H1 (cell line): ENCODE measurements at regions not wholly inside any gene's neighbourhood (a gene's known extent, or its start where the extent isn't known, plus 50 kb on each side); places are given as distances from the start of the nearest gene placed in this dataset.
"Not testable (repeated sequence)": the region's sequence is repeated elsewhere in the genome, so short reads cannot be mapped to it uniquely, and the experiment has no call there.

Experiments used
- CTCF ChIA-PET: fragments of 300-600 bp; sonication (Branson Sonifier 250); formaldehyde crosslinking; loops from one replicate; lab custom pipeline; 2021; ENCODE audit not compliant: partially characterized antibody; lab: Charles Lee
- POLR2A ChIA-PET: fragments of 300-600 bp; sonication (Branson Sonifier 250); formaldehyde crosslinking; loops from one replicate; lab custom pipeline; 2021; ENCODE audit warnings: inconsistent platforms; ENCODE audit not compliant: partially characterized antibody; lab: Charles Lee
- DNase-seq, 2 experiments: peaks; one replicate each; pipeline versions ENCODE4 v3.0.0 to v3.0.0-alpha.2; 2010 to 2022; ENCODE audit warnings: low spot score in 2 of 2, low read depth in 1 of 2, mixed read lengths in 1 of 2
- FAIRE-seq: peaks from 2 replicates; lab custom pipeline; 2011; peaks lifted over from hg19 to GRCh38; lab: Jason Lieb, UNC
- H2AFZ ChIP-seq: 2 replicates; pipeline ENCODE4 v1.8.1; 2012; ENCODE audit warnings: low read length, inconsistent platforms
- H2AK5ac ChIP-seq: 2 replicates; pipeline ENCODE4 v1.6.1; 2013; ENCODE audit warnings: low read depth, low read length
- H2BK120ac ChIP-seq: replicated peaks from 2 replicates; pipeline ENCODE3; 2013; ENCODE audit warnings: low read depth, low read length, inconsistent platforms
- H2BK12ac ChIP-seq: 2 replicates; pipeline ENCODE4 v1.6.1; 2013; ENCODE audit warnings: low read depth, low read length
- H2BK15ac ChIP-seq: 2 replicates; pipeline ENCODE4 v1.6.1; 2013; ENCODE audit warnings: low read length
- H2BK20ac ChIP-seq: 2 replicates; pipeline ENCODE4 v1.6.1; 2013; ENCODE audit warnings: low read length
- H2BK5ac ChIP-seq: 2 replicates; pipeline ENCODE4 v1.6.1; 2013; ENCODE audit warnings: low read depth, low read length
- H3K14ac ChIP-seq: 2 replicates; pipeline ENCODE4 v1.6.1; 2013; ENCODE audit warnings: inconsistent platforms; ENCODE audit not compliant: insufficient read length
- H3K18ac ChIP-seq: 2 replicates; pipeline ENCODE4 v1.6.1; 2013; ENCODE audit warnings: low read length; ENCODE audit errors: extremely low read depth
- H3K23ac ChIP-seq: 2 replicates; pipeline ENCODE4 v1.6.1; 2013; ENCODE audit warnings: inconsistent platforms; ENCODE audit not compliant: insufficient read length
- H3K23me2 ChIP-seq: 2 replicates; pipeline ENCODE4 v1.6.1; 2013; ENCODE audit warnings: low read depth, low read length
- H3K27ac ChIP-seq: 2 replicates; pipeline ENCODE4 v1.6.1; 2011; ENCODE audit warnings: low read depth, low read length, inconsistent platforms
- H3K27me3 ChIP-seq, 4 experiments: replicated peaks in 1 of 4; 1 replicate in 1 of 4; 2 replicates in 3 of 4; pipeline versions ENCODE4 v1.6.1 to v1.8.1; 2011 to 2013; ENCODE audit warnings: low read length in 3 of 4, mild to moderate bottlenecking in 3 of 4, inconsistent platforms in 2 of 4, mixed read lengths in 2 of 4, moderate library complexity in 1 of 4; ENCODE audit not compliant: control insufficient read depth in 3 of 4, insufficient read depth in 3 of 4; ENCODE audit errors: extremely low read depth in 1 of 4
- H3K36me3 ChIP-seq, 4 experiments: 2 replicates each; pipeline versions ENCODE4 v1.6.1 to v1.8.1; 2011 to 2013; ENCODE audit warnings: mild to moderate bottlenecking in 4 of 4, low read length in 3 of 4, moderate library complexity in 2 of 4, control low read depth in 1 of 4, inconsistent platforms in 1 of 4; ENCODE audit not compliant: insufficient read depth in 4 of 4, control insufficient read depth in 2 of 4
- H3K4ac ChIP-seq: replicated peaks from 2 replicates; pipeline ENCODE3; 2013; ENCODE audit warnings: low read length, low read depth, mixed read lengths, inconsistent platforms; ENCODE audit not compliant: insufficient read length
- H3K4me1 ChIP-seq, 4 experiments: replicated peaks in 1 of 4; 1 replicate in 1 of 4; 2 replicates in 3 of 4; pipeline versions ENCODE4 v1.6.1 to v1.8.1; 2011 to 2013; ENCODE audit warnings: low read length in 3 of 4, inconsistent platforms in 2 of 4, mixed read lengths in 1 of 4; ENCODE audit not compliant: insufficient read depth in 4 of 4, control insufficient read depth in 3 of 4
- H3K4me2 ChIP-seq, 2 experiments: 2 replicates each; pipeline versions ENCODE4 v1.6.1 to v1.8.1; 2011 to 2013; ENCODE audit warnings: low read depth in 2 of 2, low read length in 2 of 2, control low read depth in 1 of 2, inconsistent platforms in 1 of 2, mild to moderate bottlenecking in 1 of 2; ENCODE audit not compliant: insufficient read depth in 1 of 2
- H3K4me3 ChIP-seq, 4 experiments: fragments of 200-600, 300-600 bp in 1 of 4; sonication (generic), shearing (Covaris generic), sonication (Bioruptor Twin) in 1 of 4; 2 replicates each; pipeline versions ENCODE4 v1.5.1 to v1.8.1; 2011 to 2016; ENCODE audit warnings: low read length in 4 of 4, low read depth in 3 of 4, control low read depth in 2 of 4, inconsistent platforms in 2 of 4, mild to moderate bottlenecking in 2 of 4, mixed read lengths in 1 of 4, moderate library complexity in 1 of 4; ENCODE audit not compliant: insufficient read depth in 2 of 4; ENCODE audit errors: extremely low read depth in 1 of 4
- H3K56ac ChIP-seq: replicated peaks from 2 replicates; pipeline ENCODE3; 2013; ENCODE audit warnings: low read depth, mild to moderate bottlenecking, mixed read lengths, low read length, inconsistent platforms; ENCODE audit not compliant: insufficient read length
- H3K79me1 ChIP-seq: 2 replicates; pipeline ENCODE4 v1.6.1; 2013; ENCODE audit warnings: low read depth, low read length, control low read depth
- H3K79me2 ChIP-seq, 2 experiments: 2 replicates each; pipeline versions ENCODE4 v1.6.1 to v1.8.1; 2012 to 2013; ENCODE audit warnings: low read length in 2 of 2, mild to moderate bottlenecking in 2 of 2, inconsistent platforms in 1 of 2; ENCODE audit not compliant: insufficient read depth in 2 of 2, control insufficient read depth in 1 of 2
- H3K9ac ChIP-seq, 4 experiments: replicated peaks in 1 of 4; 1 replicate in 1 of 4; 2 replicates in 3 of 4; pipeline versions ENCODE4 v1.6.1 to v1.8.1; 2011 to 2013; ENCODE audit warnings: low read depth in 3 of 4, low read length in 3 of 4, control low read depth in 2 of 4, mild to moderate bottlenecking in 2 of 4, moderate library complexity in 2 of 4, inconsistent platforms in 1 of 4; ENCODE audit errors: extremely low read depth in 1 of 4
- H3K9me3 ChIP-seq, 2 experiments: 2 replicates each; pipeline versions ENCODE4 v1.6.1 to v1.8.1; 2012 to 2013; ENCODE audit warnings: mild to moderate bottlenecking in 2 of 2, moderate library complexity in 2 of 2, control low read depth in 1 of 2, inconsistent platforms in 1 of 2, low read depth in 1 of 2, low read length in 1 of 2, mixed read lengths in 1 of 2; ENCODE audit not compliant: insufficient read depth in 2 of 2
- H4K20me1 ChIP-seq, 2 experiments: replicated peaks in 1 of 2; 2 replicates each; pipeline versions ENCODE3 to v1.8.1; 2011 to 2013; ENCODE audit warnings: inconsistent platforms in 2 of 2, low read length in 2 of 2, mild to moderate bottlenecking in 1 of 2; ENCODE audit not compliant: insufficient read depth in 2 of 2, control insufficient read depth in 1 of 2
- H4K5ac ChIP-seq: 2 replicates; pipeline ENCODE4 v1.6.1; 2013; ENCODE audit warnings: low read length, low read depth, mixed read lengths, inconsistent platforms; ENCODE audit not compliant: insufficient read length
- H4K8ac ChIP-seq: 2 replicates; pipeline ENCODE4 v1.8.0; 2013; ENCODE audit warnings: mild to moderate bottlenecking, moderate library complexity, low read length, inconsistent platforms; ENCODE audit not compliant: insufficient read depth; ENCODE audit errors: extremely low read depth
- H4K91ac ChIP-seq: replicated peaks from 2 replicates; pipeline ENCODE3; 2013; ENCODE audit warnings: low read length, mixed read lengths, inconsistent platforms; ENCODE audit not compliant: insufficient read length
- whole genome bisulfite sequencing, 2 experiments: shearing (Covaris generic) in 1 of 2; methylation state at CpG; one replicate each; pipeline versions ENCODE4 v1.1.6 to v1.1.7; 2013 to 2015; ENCODE audit warnings: low lambda C conversion rate in 2 of 2, mixed read lengths in 2 of 2, inconsistent platforms in 1 of 2, low coverage in 1 of 2, missing lambda C conversion rate in 1 of 2; ENCODE audit not compliant: insufficient replicate concordance in 2 of 2, insufficient coverage in 1 of 2, insufficient read length in 1 of 2; ENCODE audit errors: extremely low coverage in 1 of 2, missing lambda C conversion rate in 1 of 2; 5-methylcytosine and 5-hydroxymethylcytosine counted together

GRCh38 chrX:140215894-140216293 is 250.6 kb upstream of the CXorf66 start:
- H3K23me2 ChIP-seq, H2BK12ac ChIP-seq, H3K4me1 ChIP-seq, H3K36me3 ChIP-seq, H3K23ac ChIP-seq, H3K27ac ChIP-seq, H3K14ac ChIP-seq, H3K79me1 ChIP-seq, DNase-seq, H3K4ac ChIP-seq, H2AK5ac ChIP-seq, H4K20me1 ChIP-seq, H2BK15ac ChIP-seq, H3K18ac ChIP-seq, H2BK120ac ChIP-seq, H3K27me3 ChIP-seq, CTCF ChIA-PET, H4K5ac ChIP-seq, H3K79me2 ChIP-seq, H3K56ac ChIP-seq, H4K91ac ChIP-seq, H3K9ac ChIP-seq, H3K4me2 ChIP-seq, H2BK5ac ChIP-seq, H2AFZ ChIP-seq, H3K4me3 ChIP-seq, H3K9me3 ChIP-seq, H4K8ac ChIP-seq, POLR2A ChIA-PET, H2BK20ac ChIP-seq: not testable (repeated sequence)
- 100% methylated on average over 1 of the region's 3 CpGs; no CpG with 5 or more reads in 1 of the 2 experiments for WGBS, 2 experiments
- peak; percentile 95 for FAIRE-seq

GRCh38 chrX:140214518-140214917 is 249.2 kb upstream of the CXorf66 start:
- H3K4me2 ChIP-seq, H2BK5ac ChIP-seq, H3K9ac ChIP-seq, H4K91ac ChIP-seq, H4K5ac ChIP-seq, H3K79me2 ChIP-seq, FAIRE-seq, H2BK12ac ChIP-seq, H2BK120ac ChIP-seq, H3K9me3 ChIP-seq, H2AK5ac ChIP-seq, H2BK15ac ChIP-seq, H3K4ac ChIP-seq, H3K4me1 ChIP-seq, H4K8ac ChIP-seq, H3K23me2 ChIP-seq, H2BK20ac ChIP-seq, H3K23ac ChIP-seq, H3K79me1 ChIP-seq, H3K27me3 ChIP-seq, H3K14ac ChIP-seq, H3K18ac ChIP-seq, H3K56ac ChIP-seq, H3K36me3 ChIP-seq, POLR2A ChIA-PET, H4K20me1 ChIP-seq, H3K27ac ChIP-seq, H3K4me3 ChIP-seq, DNase-seq, H2AFZ ChIP-seq, CTCF ChIA-PET: not testable (repeated sequence)
- 42% methylated on average over 2 of the region's 3 CpGs; no CpG with 5 or more reads in 1 of the 2 experiments for WGBS, 2 experiments
